Kidney epithelial cell (primary cell): ENCODE measurements at regions not wholly inside any gene's neighbourhood (a gene's known extent, or its start where the extent isn't known, plus 50 kb on each side); places are given as distances from the start of the nearest gene placed in this dataset.

Source experiments
- DNase-seq: peaks from one replicate; pipeline ENCODE4 v3.0.0-alpha.2; 2010; ENCODE audit warnings: low read depth
- H3K27me3 ChIP-seq: 2 replicates; pipeline ENCODE4 v1.6.0; 2011; ENCODE audit warnings: low read length; ENCODE audit not compliant: control insufficient read depth, insufficient read depth
- H3K36me3 ChIP-seq: 2 replicates; pipeline ENCODE4 v1.5.1; 2011; ENCODE audit warnings: low read length; ENCODE audit not compliant: control insufficient read depth, insufficient read depth
- H3K4me3 ChIP-seq: 2 replicates; pipeline ENCODE4 v1.5.1; 2011; ENCODE audit warnings: low read depth, mild to moderate bottlenecking, control low read depth, low read length
- TF ChIP-seq, protein P1 (sequence below): IDR thresholded peaks from 2 replicates; pipeline ENCODE4 v1.5.1; 2011; ENCODE audit warnings: mild to moderate bottlenecking, moderate library complexity, low read length, control low read depth, inconsistent platforms; ENCODE audit not compliant: insufficient read depth, poor library complexity, severe bottlenecking

DNA sequence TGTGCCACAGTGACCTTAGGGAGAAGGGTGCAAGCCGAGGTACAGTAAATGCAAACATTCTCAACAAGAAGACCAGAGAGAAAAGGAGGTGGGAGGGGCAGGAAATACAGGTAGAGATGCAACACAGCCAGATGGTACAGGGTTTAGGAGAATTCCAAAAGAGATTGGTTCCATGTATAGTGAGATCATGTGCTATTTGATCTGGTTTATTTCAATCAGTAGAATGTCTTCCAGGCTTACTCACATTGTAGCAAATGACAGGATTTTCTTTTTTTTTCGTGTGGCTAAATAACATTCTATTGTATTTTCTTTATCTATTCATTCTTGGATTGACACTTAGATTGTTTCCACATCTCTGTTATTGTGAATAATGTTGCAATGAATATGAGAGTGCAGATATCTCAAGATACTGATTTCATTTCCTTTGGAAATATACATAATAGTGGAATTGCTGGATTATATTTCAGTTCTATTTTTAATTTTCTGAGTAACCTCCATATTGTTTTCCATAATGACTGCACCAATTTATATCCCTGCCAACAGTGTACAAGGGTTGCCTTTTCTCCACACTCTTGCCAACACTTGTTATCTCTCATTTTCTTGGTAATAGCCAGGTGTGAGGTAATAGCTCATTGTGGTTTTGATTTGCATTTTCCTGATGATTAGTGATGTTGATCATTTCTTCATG, 107.8 kb upstream of the GAS1 start:
- H3K36me3 ChIP-seq: no peaks in the 10 kb centered on the region
- TF ChIP-seq, protein P1, sequence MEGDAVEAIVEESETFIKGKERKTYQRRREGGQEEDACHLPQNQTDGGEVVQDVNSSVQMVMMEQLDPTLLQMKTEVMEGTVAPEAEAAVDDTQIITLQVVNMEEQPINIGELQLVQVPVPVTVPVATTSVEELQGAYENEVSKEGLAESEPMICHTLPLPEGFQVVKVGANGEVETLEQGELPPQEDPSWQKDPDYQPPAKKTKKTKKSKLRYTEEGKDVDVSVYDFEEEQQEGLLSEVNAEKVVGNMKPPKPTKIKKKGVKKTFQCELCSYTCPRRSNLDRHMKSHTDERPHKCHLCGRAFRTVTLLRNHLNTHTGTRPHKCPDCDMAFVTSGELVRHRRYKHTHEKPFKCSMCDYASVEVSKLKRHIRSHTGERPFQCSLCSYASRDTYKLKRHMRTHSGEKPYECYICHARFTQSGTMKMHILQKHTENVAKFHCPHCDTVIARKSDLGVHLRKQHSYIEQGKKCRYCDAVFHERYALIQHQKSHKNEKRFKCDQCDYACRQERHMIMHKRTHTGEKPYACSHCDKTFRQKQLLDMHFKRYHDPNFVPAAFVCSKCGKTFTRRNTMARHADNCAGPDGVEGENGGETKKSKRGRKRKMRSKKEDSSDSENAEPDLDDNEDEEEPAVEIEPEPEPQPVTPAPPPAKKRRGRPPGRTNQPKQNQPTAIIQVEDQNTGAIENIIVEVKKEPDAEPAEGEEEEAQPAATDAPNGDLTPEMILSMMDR: no peak
- H3K4me3 ChIP-seq: no peak overlapping the region
- no peak for DNase-seq
- no peaks in the 10 kb centered on the region for H3K27me3 ChIP-seq

DNA sequence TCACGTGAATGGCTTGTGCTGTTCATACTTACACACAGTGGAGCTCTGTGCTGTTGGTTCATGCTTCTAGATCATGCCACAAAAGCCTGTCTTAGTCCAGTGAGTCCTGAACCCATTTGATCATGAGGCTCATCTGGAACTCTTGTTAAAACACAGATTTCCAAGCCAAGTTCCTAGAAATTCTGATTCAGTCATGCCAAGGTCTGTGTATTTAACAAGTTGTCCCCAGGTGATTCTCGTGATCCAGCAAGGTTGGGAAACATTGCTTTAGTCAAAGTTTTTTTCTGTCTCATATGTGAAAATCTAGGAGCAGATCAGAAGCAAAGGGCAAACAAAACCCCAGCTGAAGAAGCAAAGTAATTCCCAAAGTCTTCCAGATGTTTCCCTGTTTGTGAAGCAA, 112.5 kb upstream of the GAS1 start:
- TF ChIP-seq, protein P1: no peak
- Histone ChIP-seq H3K36me3 (no peaks in the 10 kb centered on the region), H3K4me3 (no peak overlapping the region), H3K27me3 (no peaks in the 10 kb centered on the region)
- DNase-seq: no peak

DNA sequence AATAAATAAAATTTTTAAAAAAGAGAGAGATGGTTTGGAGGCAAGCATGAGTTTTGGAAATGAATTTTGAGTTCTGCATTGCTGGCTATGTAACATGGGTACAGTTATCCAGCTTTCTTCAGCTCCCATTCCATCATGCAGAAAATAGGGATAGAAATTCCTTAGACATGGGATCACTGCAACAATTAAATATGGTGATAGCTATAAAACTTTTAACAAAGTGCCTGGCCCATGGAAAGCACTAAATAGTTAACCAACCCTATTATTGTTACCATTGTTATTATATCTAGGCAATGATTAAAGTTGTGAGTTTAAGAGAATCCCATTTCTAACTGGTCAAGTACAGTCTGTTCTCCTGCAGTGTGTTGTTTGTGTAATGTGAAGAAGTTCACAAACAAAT, 115.4 kb upstream of the GAS1 start:
- TF ChIP-seq, protein P1: no peak
- H3K27me3 ChIP-seq: no peaks in the 10 kb centered on the region
- H3K4me3 ChIP-seq: no peak overlapping the region
- no peaks in the 10 kb centered on the region for H3K36me3 ChIP-seq
- no peak for DNase-seq

DNA sequence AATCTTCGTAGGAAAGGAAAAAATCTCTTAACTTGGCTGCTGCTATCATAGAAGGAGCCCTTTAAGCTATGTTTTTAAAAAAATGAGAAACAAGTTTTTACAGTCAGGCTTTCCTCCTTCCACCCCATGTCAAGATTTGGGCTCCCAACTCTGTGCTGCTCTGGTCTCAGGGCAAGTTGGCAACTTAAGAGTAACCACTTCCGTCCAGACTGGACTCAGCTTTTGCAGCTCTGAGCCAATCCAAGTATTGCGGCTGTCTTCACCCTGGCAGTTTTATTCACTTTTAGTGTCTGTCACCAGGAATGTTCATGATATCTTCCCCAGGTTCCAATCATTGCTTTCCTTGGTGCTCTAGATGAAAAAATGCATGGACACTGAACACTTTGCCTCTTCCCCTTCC, 115.9 kb upstream of the GAS1 start:
- no peak for DNase-seq
- Histone ChIP-seq H3K27me3 (no peaks in the 10 kb centered on the region), H3K4me3 (no peak overlapping the region), H3K36me3 (no peaks in the 10 kb centered on the region)
- TF ChIP-seq, protein P1: no peak

DNA sequence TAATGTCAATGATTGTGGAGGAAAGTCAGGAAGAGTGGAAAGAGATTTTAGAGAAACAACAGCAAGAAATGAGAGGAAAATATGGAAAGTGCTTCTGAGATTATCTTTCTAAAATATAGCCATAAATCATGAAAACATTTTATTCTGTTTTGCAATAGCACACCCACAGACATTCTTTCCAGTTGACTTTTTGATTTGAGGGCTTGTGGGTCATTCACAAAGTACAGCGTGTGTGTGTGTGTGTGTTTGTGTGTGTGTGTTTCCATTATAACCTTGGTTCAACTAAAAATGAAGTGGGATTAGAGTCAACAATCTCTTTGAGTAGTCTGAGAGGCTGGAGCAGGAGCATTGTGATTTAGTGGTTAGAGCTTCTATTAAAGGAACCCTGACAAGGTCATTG, 116.6 kb upstream of the GAS1 start:
- DNase-seq: no peak
- TF ChIP-seq, protein P1: no peak
- Histone ChIP-seq H3K27me3 (no peaks in the 10 kb centered on the region), H3K4me3 (no peak overlapping the region), H3K36me3 (no peaks in the 10 kb centered on the region)

DNA sequence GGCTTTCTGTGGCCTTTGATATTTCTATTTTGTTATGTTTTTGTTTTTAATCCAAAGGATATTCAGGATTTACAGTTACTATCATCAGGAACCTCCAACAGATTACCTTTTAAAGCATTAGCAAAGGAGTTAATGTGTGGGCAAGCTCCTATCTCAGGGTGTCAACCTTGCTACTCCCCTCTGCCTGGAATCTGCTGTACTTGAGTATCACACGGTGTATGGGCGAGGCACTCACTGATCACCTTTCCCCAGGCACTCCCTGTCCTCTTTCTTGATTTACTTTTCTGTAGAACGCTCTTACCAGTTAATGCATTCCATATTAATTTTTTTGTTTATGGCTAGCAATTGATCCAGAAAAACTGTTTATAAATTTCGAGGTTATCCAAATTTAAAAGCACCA, 117.0 kb upstream of the GAS1 start:
- TF ChIP-seq, protein P1: no peak

More for the DNA sequence above, 117.0 kb upstream of the GAS1 start:
- Histone ChIP-seq H3K36me3 (no peaks in the 10 kb centered on the region), H3K27me3 (no peaks in the 10 kb centered on the region), H3K4me3 (no peak overlapping the region)
- DNase-seq: no peak
